ENCODE measurements at regions not wholly inside any gene's neighbourhood (a gene's known extent, or its start where the extent isn't known, plus 50 kb on each side); places are given as distances from the start of the nearest gene placed in this dataset.
"Not testable (repeated sequence)": the region's sequence is repeated elsewhere in the genome, so short reads cannot be mapped to it uniquely, and the experiment has no call there.

- Histone ChIP-seq H3K36me3 (ENCODE audit: control insufficient read depth, insufficient read depth, low read length) (no peaks in the 10 kb centered on the region), H3K9me3 (ENCODE audit: control insufficient read depth, insufficient read depth, low read length) (no peaks in the 10 kb centered on the region), H3K4me3 (ENCODE audit: low read depth, low read length) (no peak overlapping the region), H3K27me3 (ENCODE audit: control insufficient read depth, insufficient read depth, low read length) (peaks cover 5% of the 10 kb centered on the region), H3K4me1 (ENCODE audit: control insufficient read depth, insufficient read depth, low read length) (no peaks in the 10 kb centered on the region), H3K9ac (ENCODE audit: low read depth, low read length) (no peak overlapping the region)
These were observed 129.6 kb downstream of the ATP6V0E2 start for GRCh38 chr7:150003304-150003810.

- not testable (repeated sequence) for H3K4me3 ChIP-seq (ENCODE audit: low read depth, low read length); H3K4me1 ChIP-seq (ENCODE audit: control insufficient read depth, insufficient read depth, low read length); H3K27me3 ChIP-seq (ENCODE audit: control insufficient read depth, insufficient read depth, low read length); H3K36me3 ChIP-seq (ENCODE audit: control insufficient read depth, insufficient read depth, low read length); H3K9ac ChIP-seq (ENCODE audit: low read depth, low read length); H3K9me3 ChIP-seq (ENCODE audit: control insufficient read depth, insufficient read depth, low read length)
These were observed 130.2 kb downstream of the ATP6V0E2 start for GRCh38 chr7:150003973-150004372.

GRCh38 chr7:150004843-150005242, 131.1 kb downstream of the ATP6V0E2 start:
- not testable (repeated sequence) for H3K36me3 ChIP-seq (ENCODE audit: control insufficient read depth, insufficient read depth, low read length); H3K4me1 ChIP-seq (ENCODE audit: control insufficient read depth, insufficient read depth, low read length); H3K27me3 ChIP-seq (ENCODE audit: control insufficient read depth, insufficient read depth, low read length); H3K9me3 ChIP-seq (ENCODE audit: control insufficient read depth, insufficient read depth, low read length); H3K4me3 ChIP-seq (ENCODE audit: low read depth, low read length); H3K9ac ChIP-seq (ENCODE audit: low read depth, low read length)

GRCh38 chr7:150009620-150010303, 136.0 kb downstream of the ATP6V0E2 start:
- not testable (repeated sequence) for H3K4me3 ChIP-seq (ENCODE audit: low read depth, low read length); H3K36me3 ChIP-seq (ENCODE audit: control insufficient read depth, insufficient read depth, low read length); H3K9ac ChIP-seq (ENCODE audit: low read depth, low read length); H3K9me3 ChIP-seq (ENCODE audit: control insufficient read depth, insufficient read depth, low read length); H3K4me1 ChIP-seq (ENCODE audit: control insufficient read depth, insufficient read depth, low read length); H3K27me3 ChIP-seq (ENCODE audit: control insufficient read depth, insufficient read depth, low read length)

- not testable (repeated sequence) for H3K36me3 ChIP-seq (ENCODE audit: control insufficient read depth, insufficient read depth, low read length); H3K4me3 ChIP-seq (ENCODE audit: low read depth, low read length); H3K9me3 ChIP-seq (ENCODE audit: control insufficient read depth, insufficient read depth, low read length); H3K4me1 ChIP-seq (ENCODE audit: control insufficient read depth, insufficient read depth, low read length); H3K9ac ChIP-seq (ENCODE audit: low read depth, low read length); H3K27me3 ChIP-seq (ENCODE audit: control insufficient read depth, insufficient read depth, low read length)
These were observed 143.0 kb downstream of the ATP6V0E2 start for GRCh38 chr7:150016651-150017189.

GRCh38 chr7:150020210-150020609, 146.4 kb downstream of the ATP6V0E2 start:
- not testable (repeated sequence) for H3K27me3 ChIP-seq (ENCODE audit: control insufficient read depth, insufficient read depth, low read length); H3K9me3 ChIP-seq (ENCODE audit: control insufficient read depth, insufficient read depth, low read length); H3K36me3 ChIP-seq (ENCODE audit: control insufficient read depth, insufficient read depth, low read length); H3K4me3 ChIP-seq (ENCODE audit: low read depth, low read length); H3K4me1 ChIP-seq (ENCODE audit: control insufficient read depth, insufficient read depth, low read length); H3K9ac ChIP-seq (ENCODE audit: low read depth, low read length)

- not testable (repeated sequence) for H3K36me3 ChIP-seq (ENCODE audit: control insufficient read depth, insufficient read depth, low read length); H3K9me3 ChIP-seq (ENCODE audit: control insufficient read depth, insufficient read depth, low read length); H3K27me3 ChIP-seq (ENCODE audit: control insufficient read depth, insufficient read depth, low read length); H3K4me1 ChIP-seq (ENCODE audit: control insufficient read depth, insufficient read depth, low read length); H3K9ac ChIP-seq (ENCODE audit: low read depth, low read length); H3K4me3 ChIP-seq (ENCODE audit: low read depth, low read length)
These were observed 151.1 kb downstream of the ATP6V0E2 start for GRCh38 chr7:150024550-150025490.

GRCh38 chr7:150025802-150026201, 152.0 kb downstream of the ATP6V0E2 start:
- H3K4me1 ChIP-seq (ENCODE audit: control insufficient read depth, insufficient read depth, low read length); H3K9me3 ChIP-seq (ENCODE audit: control insufficient read depth, insufficient read depth, low read length); H3K36me3 ChIP-seq (ENCODE audit: control insufficient read depth, insufficient read depth, low read length); H3K27me3 ChIP-seq (ENCODE audit: control insufficient read depth, insufficient read depth, low read length); H3K4me3 ChIP-seq (ENCODE audit: low read depth, low read length); H3K9ac ChIP-seq (ENCODE audit: low read depth, low read length): not testable (repeated sequence)

GRCh38 chr7:150028344-150029012, 154.7 kb downstream of the ATP6V0E2 start:
- H3K27me3 ChIP-seq (ENCODE audit: control insufficient read depth, insufficient read depth, low read length); H3K9me3 ChIP-seq (ENCODE audit: control insufficient read depth, insufficient read depth, low read length); H3K4me1 ChIP-seq (ENCODE audit: control insufficient read depth, insufficient read depth, low read length); H3K36me3 ChIP-seq (ENCODE audit: control insufficient read depth, insufficient read depth, low read length); H3K4me3 ChIP-seq (ENCODE audit: low read depth, low read length); H3K9ac ChIP-seq (ENCODE audit: low read depth, low read length): not testable (repeated sequence)

GRCh38 chr7:150029013-150029389, 155.2 kb downstream of the ATP6V0E2 start:
- H3K4me1 ChIP-seq (ENCODE audit: control insufficient read depth, insufficient read depth, low read length); H3K9ac ChIP-seq (ENCODE audit: low read depth, low read length); H3K4me3 ChIP-seq (ENCODE audit: low read depth, low read length); H3K27me3 ChIP-seq (ENCODE audit: control insufficient read depth, insufficient read depth, low read length); H3K9me3 ChIP-seq (ENCODE audit: control insufficient read depth, insufficient read depth, low read length); H3K36me3 ChIP-seq (ENCODE audit: control insufficient read depth, insufficient read depth, low read length): not testable (repeated sequence)

GRCh38 chr7:150031733-150032132, 158.0 kb downstream of the ATP6V0E2 start:
- not testable (repeated sequence) for H3K4me1 ChIP-seq (ENCODE audit: control insufficient read depth, insufficient read depth, low read length); H3K4me3 ChIP-seq (ENCODE audit: low read depth, low read length); H3K9me3 ChIP-seq (ENCODE audit: control insufficient read depth, insufficient read depth, low read length); H3K36me3 ChIP-seq (ENCODE audit: control insufficient read depth, insufficient read depth, low read length); H3K27me3 ChIP-seq (ENCODE audit: control insufficient read depth, insufficient read depth, low read length); H3K9ac ChIP-seq (ENCODE audit: low read depth, low read length)

All from iPS-15b (cell line).